GM12872 (cell line): ENCODE measurements at regions not wholly inside any gene's neighbourhood (a gene's known extent, or its start where the extent isn't known, plus 50 kb on each side); places are given as distances from the start of the nearest gene placed in this dataset.

Experiments
- TF ChIP-seq, protein P1 (sequence below): IDR thresholded peaks from 3 replicates; pipeline ENCODE4 v1.5.1; 2011; ENCODE audit warnings: low read depth, mild to moderate bottlenecking, low read length, moderate library complexity; ENCODE audit not compliant: insufficient read depth

DNA sequence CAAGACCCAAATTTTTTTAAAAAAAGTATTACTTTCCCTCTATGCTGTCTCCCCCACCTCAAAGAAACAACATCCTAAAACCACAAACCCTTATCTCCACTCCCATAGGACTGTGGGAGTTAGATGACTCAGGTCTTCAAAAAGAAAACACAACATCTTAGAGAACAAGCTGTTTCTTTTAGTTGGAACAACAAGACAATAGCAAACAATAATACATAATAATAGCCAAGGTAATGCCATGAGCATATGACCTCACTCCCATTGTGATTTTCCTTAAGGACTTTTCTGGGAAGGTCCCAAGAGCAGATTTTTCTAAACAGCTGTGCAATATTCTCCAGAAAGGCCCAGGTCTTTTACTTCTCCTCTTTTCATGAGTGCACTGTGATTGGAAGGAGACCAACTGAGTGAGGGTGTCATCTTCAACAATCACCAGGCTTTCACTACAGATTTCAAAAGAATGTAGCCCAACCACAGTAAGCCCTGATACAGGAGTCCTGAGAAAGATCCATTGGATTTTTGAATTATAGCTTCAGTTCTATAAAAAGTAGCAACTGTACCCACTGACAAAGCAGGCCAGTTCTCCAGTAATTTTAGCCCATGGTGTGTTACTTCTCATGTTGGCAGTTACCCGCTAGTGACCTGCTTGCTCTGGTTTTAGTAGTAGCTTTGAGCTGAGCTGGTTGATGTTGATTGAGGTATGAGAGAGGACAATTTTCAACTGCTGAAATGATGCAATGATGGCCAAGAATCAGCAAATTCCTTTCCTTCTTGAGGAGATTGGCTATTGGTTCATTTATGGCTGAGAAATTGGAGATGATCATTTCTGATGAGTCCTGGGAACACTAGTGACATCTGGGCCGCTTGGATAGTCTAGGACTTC is 144.5 kb upstream of the TCF4 start:
- TF ChIP-seq, protein P1, sequence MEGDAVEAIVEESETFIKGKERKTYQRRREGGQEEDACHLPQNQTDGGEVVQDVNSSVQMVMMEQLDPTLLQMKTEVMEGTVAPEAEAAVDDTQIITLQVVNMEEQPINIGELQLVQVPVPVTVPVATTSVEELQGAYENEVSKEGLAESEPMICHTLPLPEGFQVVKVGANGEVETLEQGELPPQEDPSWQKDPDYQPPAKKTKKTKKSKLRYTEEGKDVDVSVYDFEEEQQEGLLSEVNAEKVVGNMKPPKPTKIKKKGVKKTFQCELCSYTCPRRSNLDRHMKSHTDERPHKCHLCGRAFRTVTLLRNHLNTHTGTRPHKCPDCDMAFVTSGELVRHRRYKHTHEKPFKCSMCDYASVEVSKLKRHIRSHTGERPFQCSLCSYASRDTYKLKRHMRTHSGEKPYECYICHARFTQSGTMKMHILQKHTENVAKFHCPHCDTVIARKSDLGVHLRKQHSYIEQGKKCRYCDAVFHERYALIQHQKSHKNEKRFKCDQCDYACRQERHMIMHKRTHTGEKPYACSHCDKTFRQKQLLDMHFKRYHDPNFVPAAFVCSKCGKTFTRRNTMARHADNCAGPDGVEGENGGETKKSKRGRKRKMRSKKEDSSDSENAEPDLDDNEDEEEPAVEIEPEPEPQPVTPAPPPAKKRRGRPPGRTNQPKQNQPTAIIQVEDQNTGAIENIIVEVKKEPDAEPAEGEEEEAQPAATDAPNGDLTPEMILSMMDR: no peak

DNA sequence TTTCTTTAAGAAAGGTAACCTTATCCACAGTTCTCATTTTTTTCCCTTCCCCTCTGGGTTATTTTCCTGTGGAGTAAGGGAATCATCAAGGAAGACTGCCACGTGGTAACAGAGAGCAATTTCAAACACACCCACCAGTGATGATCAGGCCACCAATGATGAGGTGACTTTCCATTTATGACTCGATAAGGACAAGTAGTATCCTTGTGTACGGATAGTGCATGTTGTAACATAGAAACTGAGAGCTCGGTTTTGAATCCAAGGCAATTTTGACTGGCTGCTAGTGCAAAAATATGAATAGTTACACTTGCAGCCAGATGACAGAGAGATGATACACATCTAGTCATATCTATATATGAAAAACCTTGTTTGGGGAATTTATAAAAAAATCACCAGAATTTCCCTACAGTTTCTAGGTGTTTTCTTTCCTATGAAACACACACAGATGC is 143.6 kb upstream of the TCF4 start:
- TF ChIP-seq, protein P1: no peak

DNA sequence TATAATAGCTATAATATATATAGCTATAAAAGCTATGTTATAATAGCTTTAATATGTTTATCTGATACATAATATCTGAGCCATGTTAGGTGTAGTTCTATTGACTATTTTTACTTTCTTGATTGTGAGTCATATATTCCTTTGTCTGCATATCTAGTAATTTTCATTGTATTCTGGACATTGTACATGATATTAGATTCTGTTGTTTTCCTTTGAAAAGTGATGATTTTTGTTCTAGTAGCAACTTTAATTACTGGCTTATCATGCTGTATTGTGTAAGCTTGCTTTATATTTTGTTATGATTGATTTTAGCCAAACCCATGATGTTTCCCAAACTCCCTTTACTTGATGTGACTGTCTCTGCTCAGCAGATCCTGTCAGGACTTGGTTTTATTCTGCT is 125.7 kb upstream of the TCF4 start:
- TF ChIP-seq, protein P1: no peak

DNA sequence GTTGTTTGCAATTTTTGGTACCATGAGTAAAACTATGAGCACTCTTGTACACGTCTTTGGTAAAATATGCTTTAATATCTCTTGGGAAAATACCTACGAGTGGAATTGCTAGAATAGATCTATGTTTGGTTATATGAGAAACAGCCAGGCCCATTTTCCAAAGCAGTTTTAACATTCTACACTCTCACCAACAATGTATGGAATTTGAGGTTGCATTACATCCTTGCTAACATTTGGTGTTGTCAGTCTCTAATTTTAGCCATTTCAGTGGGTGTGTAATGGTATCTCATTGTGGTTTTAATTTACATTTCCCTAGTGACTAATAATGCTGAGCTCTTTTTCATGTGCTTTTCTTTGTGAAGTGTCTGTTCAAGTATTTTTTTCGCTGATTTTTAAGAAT is 118.9 kb upstream of the TCF4 start:
- TF ChIP-seq, protein P1: no peak

DNA sequence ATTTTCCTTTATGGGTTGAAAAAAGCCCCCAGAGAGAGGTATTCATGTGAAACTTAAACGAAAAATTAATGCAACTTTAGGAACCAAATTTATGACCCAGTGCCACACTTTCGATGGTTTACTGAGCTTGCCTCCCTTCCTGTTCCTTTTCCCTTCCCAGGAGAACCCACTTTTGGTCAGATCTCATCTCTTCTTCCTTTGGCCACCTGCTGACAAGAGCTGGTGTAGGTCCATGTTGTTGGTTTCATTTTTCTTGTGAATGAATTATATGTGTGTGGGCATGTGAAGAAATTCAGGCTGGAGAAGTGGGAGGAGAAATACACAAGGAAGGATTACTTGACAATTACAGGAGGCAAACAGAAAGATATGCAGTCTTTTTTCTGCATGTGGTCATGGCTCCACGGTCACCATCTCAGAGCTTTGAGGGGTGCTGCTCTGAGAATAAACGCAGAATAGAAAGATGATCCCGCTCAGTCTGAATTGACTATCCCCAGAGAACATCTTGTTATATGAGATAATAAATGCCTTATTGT is 111.3 kb upstream of the TCF4 start:
- TF ChIP-seq, protein P1: no peak

DNA sequence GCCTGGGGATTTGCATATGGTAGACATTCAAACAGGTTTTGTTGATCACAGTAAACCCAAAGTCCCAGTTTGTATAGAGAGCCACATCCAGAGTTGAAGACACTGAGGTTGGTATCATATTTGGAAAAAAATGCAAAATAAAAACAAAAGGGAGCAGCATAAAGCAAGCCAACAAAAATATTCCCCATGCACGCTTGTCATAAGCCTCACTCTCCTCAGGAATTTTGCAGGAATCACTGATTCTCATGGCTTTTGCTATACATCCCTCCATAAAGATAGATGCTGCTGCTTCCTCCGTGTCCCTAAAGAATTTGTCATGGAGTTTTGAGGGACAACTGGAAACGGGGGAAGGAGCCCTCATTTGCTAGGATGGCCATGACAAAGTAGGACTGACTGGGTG is 108.8 kb upstream of the TCF4 start:
- TF ChIP-seq, protein P1: no peak

DNA sequence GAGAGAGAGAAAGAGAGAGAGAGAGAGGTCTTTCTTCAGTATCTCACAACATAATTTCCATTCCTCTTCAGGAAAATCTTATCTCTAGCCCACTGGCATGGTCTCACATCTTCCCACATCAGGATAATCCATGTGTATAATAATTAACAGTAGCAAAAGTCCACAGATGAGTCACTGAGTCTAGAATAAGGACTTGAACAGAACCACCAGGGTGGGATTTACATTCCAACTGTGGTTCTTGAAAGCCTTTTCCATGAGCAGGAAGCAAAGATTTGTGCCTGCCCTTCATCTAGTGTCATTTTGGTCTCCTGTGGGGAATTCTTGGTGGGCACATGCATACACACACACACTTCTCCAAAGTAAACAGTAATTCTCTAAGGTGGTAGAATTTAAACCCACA is 107.1 kb upstream of the TCF4 start:
- TF ChIP-seq, protein P1: no peak
